ENCODE measurements at regions not wholly inside any gene's neighbourhood (a gene's known extent, or its start where the extent isn't known, plus 50 kb on each side); places are given as distances from the start of the nearest gene placed in this dataset.
"Not testable (repeated sequence)": the region's sequence is repeated elsewhere in the genome, so short reads cannot be mapped to it uniquely, and the experiment has no call there.

- Mint-ChIP-seq H3K36me3 (no peaks in the 10 kb centered on the region), H3K9me3 (peaks cover 0 to 3% of the 10 kb centered on the region in 2 donors), H3K27ac (no peak overlapping the region)
- no peak for ATAC-seq
- DNase-seq (ENCODE audit: low spot score in 2 of 2) = no peak
These were observed 384.0 kb upstream of the TMEFF2 start for GRCh38 chr2:192578780-192579179.

- ATAC-seq (no peak), DNase-seq (ENCODE audit: low spot score in 2 of 2) (no peak)
- Mint-ChIP-seq H3K9me3 (peaks cover 0 to 7% of the 10 kb centered on the region in 2 donors), H3K36me3 (no peaks in the 10 kb centered on the region), H3K27ac (no peak overlapping the region)
These were observed 383.0 kb upstream of the TMEFF2 start for GRCh38 chr2:192577706-192578105.

GRCh38 chr2:192574552-192574951 lies 379.8 kb upstream of the TMEFF2 start:
- ATAC-seq (no peak), DNase-seq (ENCODE audit: low spot score in 2 of 2) (no peak)
- H3K36me3 Mint-ChIP-seq = no peaks in the 10 kb centered on the region
- H3K27ac Mint-ChIP-seq = no peak overlapping the region
- H3K9me3 Mint-ChIP-seq = peaks cover 0 to 7% of the 10 kb centered on the region in 2 donors

DNA sequence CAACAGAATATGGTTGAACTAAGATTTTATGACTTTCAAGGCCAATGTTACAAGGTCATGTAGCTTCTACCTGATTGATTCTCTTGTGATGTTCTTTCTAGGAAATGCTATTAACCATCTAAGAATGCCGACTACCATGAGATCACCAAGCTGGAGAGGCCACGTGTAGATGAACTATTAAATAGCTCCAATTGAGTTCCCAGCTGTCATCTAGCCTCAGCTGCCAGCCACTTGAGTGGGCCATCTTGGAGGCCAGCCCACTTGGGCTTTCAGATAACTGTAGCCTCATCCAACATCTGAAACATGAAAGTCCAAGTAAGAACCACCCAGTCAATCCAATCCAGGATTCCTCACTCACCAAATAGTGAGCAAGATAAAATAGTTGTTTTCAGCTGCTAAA lies 376.9 kb upstream of the TMEFF2 start:
- Mint-ChIP-seq H3K9me3 (peaks cover 0 to 7% of the 10 kb centered on the region in 2 donors), H3K36me3 (no peaks in the 10 kb centered on the region)

DNA sequence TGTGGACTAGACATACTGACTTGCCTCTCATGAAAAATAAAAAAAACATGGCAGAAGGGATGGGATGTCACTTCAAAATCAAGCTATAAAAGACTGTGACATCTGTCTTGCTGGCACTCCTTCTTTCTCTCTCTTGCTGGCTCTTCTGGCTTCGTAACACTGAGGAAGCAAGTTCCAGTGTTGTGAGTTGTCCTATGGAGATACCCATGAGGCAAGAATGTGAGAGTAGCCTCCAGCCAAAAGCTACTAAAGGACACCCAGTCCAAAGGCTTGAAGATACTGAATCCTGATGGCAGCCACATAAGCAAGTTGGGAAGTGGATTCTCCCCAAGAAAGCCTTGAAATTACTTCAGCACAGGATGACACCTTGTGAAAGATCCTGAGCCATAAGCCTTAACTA lies 376.1 kb upstream of the TMEFF2 start:
- ATAC-seq (no peak), DNase-seq (ENCODE audit: low spot score in 2 of 2) (no peak)
- Mint-ChIP-seq H3K27ac (no peak overlapping the region), H3K9me3 (peaks cover 0 to 7% of the 10 kb centered on the region in 2 donors), H3K36me3 (no peaks in the 10 kb centered on the region)

More for the DNA sequence above, 376.9 kb upstream of the TMEFF2 start:
- H3K27ac Mint-ChIP-seq = no peak overlapping the region
- no peak for DNase-seq (ENCODE audit: low spot score in 2 of 2)
- no peak for ATAC-seq

DNA sequence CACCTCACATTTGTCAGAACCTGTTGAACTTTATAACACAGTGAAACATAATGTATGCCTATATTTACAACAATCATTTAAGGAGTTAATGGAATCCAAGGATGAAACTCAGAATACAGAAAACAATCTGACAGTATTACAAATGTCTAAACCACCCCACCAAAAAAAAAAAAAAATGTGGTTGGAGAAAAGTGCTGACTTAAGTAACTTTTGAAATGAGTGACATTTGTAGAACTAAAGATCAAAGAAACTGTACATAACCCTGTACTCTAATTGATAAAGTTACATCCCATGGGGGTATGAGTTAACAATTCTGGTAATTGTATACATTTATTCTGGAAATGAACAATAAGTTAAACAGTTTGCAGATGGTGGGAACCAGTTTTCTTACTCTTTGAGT lies 372.1 kb upstream of the TMEFF2 start:
- ATAC-seq (no peak), DNase-seq (ENCODE audit: low spot score in 2 of 2) (no peak)
- no peak overlapping the region for H3K27ac Mint-ChIP-seq
- no peaks in the 10 kb centered on the region for H3K36me3 Mint-ChIP-seq
- no peaks in the 10 kb centered on the region for H3K9me3 Mint-ChIP-seq

GRCh38 chr2:192560326-192560725 lies 365.6 kb upstream of the TMEFF2 start:
- H3K27ac Mint-ChIP-seq = no peak overlapping the region

DNA sequence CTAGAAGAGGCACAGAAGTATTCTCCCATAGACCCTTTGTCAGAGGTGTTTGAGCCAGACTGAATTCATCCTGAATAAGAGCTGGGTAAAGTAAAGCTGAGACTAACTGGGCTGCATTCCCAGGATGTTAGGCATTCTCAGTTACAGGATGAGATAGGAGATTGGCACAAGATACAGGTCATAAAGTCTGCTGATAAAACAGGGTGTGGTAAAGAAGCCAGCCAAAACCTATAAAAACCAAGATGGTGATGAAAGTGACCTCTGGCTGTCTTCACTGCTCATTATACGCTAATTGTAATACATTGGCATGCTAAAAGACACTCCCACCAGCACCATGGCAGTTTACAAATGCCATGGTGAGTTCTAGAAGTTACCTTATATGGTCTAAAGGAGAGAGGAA lies 364.9 kb upstream of the TMEFF2 start:
- no peak for DNase-seq (ENCODE audit: low spot score in 2 of 2)
- ATAC-seq = no peak
- H3K9me3 Mint-ChIP-seq = peaks cover 0 to 3% of the 10 kb centered on the region in 2 donors

More at GRCh38 chr2:192560326-192560725, 365.6 kb upstream of the TMEFF2 start:
- ATAC-seq = no peak
- no peak for DNase-seq (ENCODE audit: low spot score in 2 of 2)
- Mint-ChIP-seq H3K9me3 (peaks cover 0 to 3% of the 10 kb centered on the region in 2 donors), H3K36me3 (no peaks in the 10 kb centered on the region)

DNA sequence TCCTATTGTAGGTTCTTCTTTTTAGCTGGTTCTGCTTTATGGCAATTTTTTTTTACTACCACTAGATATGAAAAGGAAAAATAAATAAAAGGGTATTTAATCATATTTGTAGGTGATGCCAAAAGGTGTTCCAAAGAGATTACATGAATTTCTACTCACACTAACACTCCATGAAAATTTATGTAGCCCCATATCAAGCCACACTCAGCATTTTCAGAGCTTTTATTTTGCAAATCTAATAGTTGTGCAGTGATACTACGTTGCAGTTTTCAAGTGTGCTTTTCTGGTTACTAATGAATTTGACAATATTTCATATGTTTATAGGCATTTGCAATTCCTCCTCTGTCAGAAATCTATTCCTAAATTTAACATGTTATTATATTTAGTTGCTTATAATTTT lies 363.9 kb upstream of the TMEFF2 start:
- ATAC-seq (no peak), DNase-seq (ENCODE audit: low spot score in 2 of 2) (no peak)
- no peaks in the 10 kb centered on the region for H3K36me3 Mint-ChIP-seq
- H3K9me3 Mint-ChIP-seq = peaks cover 0 to 3% of the 10 kb centered on the region in 2 donors
- H3K27ac Mint-ChIP-seq = no peak overlapping the region

More for the DNA sequence above, 364.9 kb upstream of the TMEFF2 start:
- no peak overlapping the region for H3K27ac Mint-ChIP-seq
- H3K36me3 Mint-ChIP-seq = no peaks in the 10 kb centered on the region

DNA sequence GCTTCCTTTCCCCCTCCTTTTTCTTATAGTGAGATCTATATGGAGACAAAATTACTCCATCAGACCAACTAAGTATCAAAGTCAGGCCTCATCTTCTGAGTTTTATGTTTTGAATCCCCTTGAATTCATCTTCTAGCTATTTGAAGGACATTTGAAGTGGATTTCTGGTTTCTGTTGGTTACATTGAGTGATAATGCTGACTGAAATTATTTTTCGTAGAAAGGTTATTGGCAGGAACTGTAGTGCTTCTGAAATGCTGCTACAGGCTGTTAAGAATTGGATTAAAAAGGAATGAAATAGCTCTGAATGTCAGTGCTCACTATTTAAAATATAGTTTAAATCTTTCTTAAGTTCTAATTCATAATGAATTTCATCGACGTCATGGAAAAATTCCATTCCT lies 361.0 kb upstream of the TMEFF2 start:
- Mint-ChIP-seq H3K36me3 (no peaks in the 10 kb centered on the region), H3K9me3 (peaks cover 0 to 7% of the 10 kb centered on the region in 2 donors), H3K27ac (no peak overlapping the region)
- no peak for DNase-seq (ENCODE audit: low spot score in 2 of 2)
- ATAC-seq = no peak

- ATAC-seq (no peak), DNase-seq (ENCODE audit: low spot score in 2 of 2) (no peak)
- Mint-ChIP-seq H3K27ac (no peak overlapping the region), H3K36me3 (no peaks in the 10 kb centered on the region), H3K9me3 (peaks cover 0 to 3% of the 10 kb centered on the region in 2 donors)
These were observed 357.0 kb upstream of the TMEFF2 start for GRCh38 chr2:192551760-192552159.

DNA sequence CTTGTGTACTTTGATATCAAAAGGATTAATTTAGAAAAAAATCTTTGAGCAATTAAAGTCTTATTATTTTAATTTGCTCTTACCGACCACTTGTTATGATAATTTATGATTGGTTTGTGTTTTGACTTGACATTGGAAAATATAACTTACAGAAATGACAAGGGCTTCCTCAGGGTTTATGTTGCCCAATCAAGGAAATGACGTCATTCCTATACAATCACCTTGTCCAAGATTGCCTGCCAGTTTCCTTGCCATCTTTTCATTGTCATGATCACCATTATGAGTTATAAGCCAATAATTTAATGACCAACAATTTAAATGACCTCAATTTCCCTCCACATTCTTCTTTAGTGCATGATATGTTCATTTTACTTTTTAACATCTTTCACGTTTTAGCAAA lies 351.8 kb upstream of the TMEFF2 start:
- DNase-seq (ENCODE audit: low spot score in 2 of 2) (no peak), ATAC-seq (no peak)
- Mint-ChIP-seq H3K36me3 (no peaks in the 10 kb centered on the region), H3K9me3 (no peaks in the 10 kb centered on the region), H3K27ac (no peak overlapping the region)

DNA sequence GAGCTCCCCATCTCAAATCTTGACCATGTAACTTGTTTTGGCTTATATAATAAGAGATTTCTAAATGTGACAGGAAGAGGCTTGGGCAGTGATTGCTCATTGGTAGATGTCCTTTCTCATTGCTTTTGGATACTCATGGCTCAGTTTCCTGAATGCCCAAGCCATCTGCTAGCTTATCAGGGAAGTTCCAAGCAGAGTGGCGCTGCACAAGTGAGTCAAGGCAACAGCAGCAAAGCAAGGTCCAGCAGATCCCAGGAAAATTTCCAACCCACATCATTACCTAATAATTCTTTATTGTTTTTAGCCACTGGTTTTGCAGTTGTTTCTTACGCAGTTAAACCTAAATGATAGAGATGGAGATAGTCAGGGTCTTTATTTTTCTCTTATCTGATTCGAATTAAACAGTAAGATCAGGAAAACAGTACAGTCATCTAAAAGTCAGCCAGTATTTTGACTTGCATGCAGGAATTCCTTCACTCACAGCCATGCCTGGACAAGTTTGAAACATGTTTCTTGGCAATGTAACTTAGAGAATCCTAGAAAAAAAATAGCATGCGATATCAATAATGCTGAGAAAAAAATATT lies 349.7 kb upstream of the TMEFF2 start:
- Mint-ChIP-seq H3K27ac (no peak overlapping the region), H3K9me3 (no peaks in the 10 kb centered on the region), H3K36me3 (no peaks in the 10 kb centered on the region)
- ATAC-seq (no peak), DNase-seq (ENCODE audit: low spot score in 2 of 2) (no peak)

- not testable (repeated sequence) for DNase-seq (ENCODE audit: low spot score in 2 of 2); ATAC-seq; H3K9me3 Mint-ChIP-seq; H3K36me3 Mint-ChIP-seq; H3K27ac Mint-ChIP-seq
These were observed 347.7 kb upstream of the TMEFF2 start for GRCh38 chr2:192542148-192543066.

GRCh38 chr2:192539306-192539705 lies 344.6 kb upstream of the TMEFF2 start:
- Mint-ChIP-seq H3K36me3 (no peaks in the 10 kb centered on the region), H3K27ac (no peak overlapping the region), H3K9me3 (no peaks in the 10 kb centered on the region)
- no peak for ATAC-seq
- DNase-seq (ENCODE audit: low spot score in 2 of 2) = no peak

DNA sequence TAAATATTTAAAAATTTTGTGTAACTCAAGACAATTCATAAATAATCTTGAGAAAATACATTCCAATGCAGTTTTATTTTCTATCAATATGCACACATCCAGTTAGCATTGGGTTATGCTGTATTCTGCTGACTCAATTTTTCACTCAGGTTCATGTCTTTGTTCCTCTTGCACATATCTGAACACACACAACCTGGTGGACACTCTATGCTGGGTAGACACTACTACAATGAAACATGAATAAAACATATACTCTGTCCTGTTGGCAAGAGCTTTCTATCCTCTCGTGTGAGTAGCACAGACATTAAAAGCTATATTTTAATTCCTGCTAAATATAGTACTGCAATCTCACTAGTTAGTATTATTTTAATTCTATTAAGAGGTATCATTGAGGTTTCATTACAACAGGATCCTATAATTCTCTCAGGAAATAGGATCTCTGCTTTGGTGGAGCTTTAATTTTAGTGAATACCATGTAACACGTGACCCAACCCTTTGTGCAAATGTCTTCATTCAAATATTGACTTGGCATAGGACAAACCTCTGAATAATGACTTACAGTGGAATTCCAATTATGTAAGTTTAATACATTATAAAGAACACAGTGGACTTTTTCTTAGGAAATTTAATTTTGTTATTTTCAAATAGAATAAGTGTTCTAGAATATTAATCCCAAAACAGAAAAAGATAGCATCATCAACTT lies 342.3 kb upstream of the TMEFF2 start:
- ATAC-seq = no peak
- DNase-seq (ENCODE audit: low spot score in 2 of 2) = no peak
- Mint-ChIP-seq H3K9me3 (no peaks in the 10 kb centered on the region), H3K27ac (no peak overlapping the region), H3K36me3 (no peaks in the 10 kb centered on the region)
